K562 (cell line): ENCODE measurements at regions not wholly inside any gene's neighbourhood (a gene's known extent, or its start where the extent isn't known, plus 50 kb on each side); places are given as distances from the start of the nearest gene placed in this dataset.

Source experiments
- ATAC-seq: fragments of 200-7000 bp; cut with Tn5 transposase; 3 replicates; pipeline ENCODE4 v1.9.1; 2020; ENCODE audit warnings: moderate library complexity
- BruUV-seq: library from RNA; stranded (reverse); fragments of 400-500 nt; replicated peaks from 2 replicates; lab custom pipeline; 2021; lab: Mats Ljungman, UMichigan
- CTCF ChIA-PET: fragments of 300-600 bp; formaldehyde crosslinking; extraction: SDS; loops from one replicate; lab custom pipeline; 2021; ENCODE audit warnings: low intra/inter-chr PET ratio; lab: Yijun Ruan, JAX
- POLR2A ChIA-PET: fragments of 300-600, 350-650 bp; sonication (Branson Sonifier 250); formaldehyde crosslinking; extraction: SDS; loops from one replicate; lab custom pipeline; 2021; ENCODE audit warnings: antibody characterized with exemption, inconsistent platforms; lab: Yijun Ruan, JAX
- DNase-seq, 4 experiments: peaks; one replicate each; pipeline versions ENCODE4 v3.0.0 to v3.0.0-alpha.2; 2011 to 2018; ENCODE audit warnings: low spot score in 3 of 4, mixed read lengths in 3 of 4; ENCODE audit errors: extremely low read depth in 1 of 4
- FAIRE-seq: peaks from 2 replicates; lab custom pipeline; 2011; peaks lifted over from hg19 to GRCh38; lab: Jason Lieb, UNC
- H2AFZ ChIP-seq: 2 replicates; pipeline ENCODE4 v1.6.0; 2011; ENCODE audit warnings: low read depth, low read length, control low read depth, inconsistent platforms
- H3K27ac ChIP-seq: fragments of 200-600 bp; 3 replicates; pipeline ENCODE4 v1.8.0; 2011; ENCODE audit warnings: low read depth, mild to moderate bottlenecking, control low read depth, inconsistent platforms, low read length, moderate library complexity, mixed read lengths; ENCODE audit errors: extremely low read depth
- H3K27me3 ChIP-seq, 2 experiments: fragments of 300-600 bp in 1 of 2; 2 replicates in 1 of 2; 3 replicates in 1 of 2; pipeline versions ENCODE4 v1.6.0 to v1.8.0; 2011; ENCODE audit warnings: inconsistent platforms in 2 of 2, low read length in 2 of 2, mild to moderate bottlenecking in 1 of 2, mixed read lengths in 1 of 2, moderate library complexity in 1 of 2; ENCODE audit not compliant: control insufficient read depth in 2 of 2, insufficient read depth in 2 of 2
- H3K36me3 ChIP-seq: fragments of 300-600 bp; 3 replicates; pipeline ENCODE4 v1.8.0; 2011; ENCODE audit warnings: mild to moderate bottlenecking, low read length, inconsistent platforms; ENCODE audit not compliant: control insufficient read depth, insufficient read depth
- H3K4me1 ChIP-seq, 2 experiments: fragments of 200-600 bp in 1 of 2; replicated peaks in 1 of 2; 2 replicates in 1 of 2; 3 replicates in 1 of 2; pipeline versions ENCODE4 v1.5.1 to v1.8.0; 2011; ENCODE audit warnings: inconsistent platforms in 2 of 2, low read length in 2 of 2, mild to moderate bottlenecking in 1 of 2, mixed read lengths in 1 of 2, moderate library complexity in 1 of 2; ENCODE audit not compliant: control insufficient read depth in 2 of 2, insufficient read depth in 2 of 2
- H3K4me2 ChIP-seq: 2 replicates; pipeline ENCODE4 v1.6.1; 2011; ENCODE audit warnings: low read length, control low read depth, inconsistent platforms, mixed read lengths; ENCODE audit not compliant: insufficient read depth
- H3K4me3 ChIP-seq: fragments of 200-600 bp; sonication (generic), shearing (Covaris generic); 2 replicates; pipeline ENCODE4 v1.5.1; 2016; ENCODE audit warnings: control low read depth, inconsistent platforms
- H3K79me2 ChIP-seq: fragments of 200-600 bp; 3 replicates; pipeline ENCODE4 v1.8.0; 2011; ENCODE audit warnings: low read length, inconsistent platforms; ENCODE audit not compliant: control insufficient read depth, insufficient read depth
- H3K9ac ChIP-seq, 2 experiments: 2 replicates each; pipeline versions ENCODE4 v1.6.0 to v1.6.1; 2011; ENCODE audit warnings: low read depth in 2 of 2, low read length in 2 of 2, control low read depth in 1 of 2, inconsistent platforms in 1 of 2, mild to moderate bottlenecking in 1 of 2, mixed read lengths in 1 of 2; ENCODE audit not compliant: insufficient read depth in 1 of 2
- H3K9me1 ChIP-seq: one replicate; pipeline ENCODE4 v1.6.0; 2011; ENCODE audit warnings: inconsistent platforms, mild to moderate bottlenecking, low read length, moderate library complexity; ENCODE audit not compliant: control insufficient read depth, insufficient read depth
- H3K9me3 ChIP-seq: replicated peaks from 2 replicates; pipeline ENCODE4 v1.5.1; 2011; ENCODE audit warnings: low read depth, low read length, inconsistent platforms; ENCODE audit not compliant: control insufficient read depth, insufficient read depth
- H4K20me1 ChIP-seq: replicated peaks from 2 replicates; pipeline ENCODE4 v1.6.1; 2011; ENCODE audit warnings: low read length, inconsistent platforms, mixed read lengths; ENCODE audit not compliant: control insufficient read depth, insufficient read depth
- CBFA2T2 ChIP-seq: fragments of 450-650 bp; conservative IDR thresholded peaks from 2 replicates; pipeline ENCODE4 v1.6.1; 2017; ENCODE audit warnings: mild to moderate bottlenecking
- ELF4 ChIP-seq: fragments of 450-650 bp; formaldehyde crosslinking; IDR thresholded peaks from 2 replicates; pipeline ENCODE4 v1.4.0; 2022; ENCODE audit warnings: missing genetic modification characterization
- ETS1 ChIP-seq: conservative IDR thresholded peaks from 2 replicates; pipeline ENCODE4 v1.6.1; 2011; ENCODE audit warnings: low read depth, mild to moderate bottlenecking, low read length; ENCODE audit not compliant: control insufficient read depth
- HDAC3 ChIP-seq: fragments of 450-650 bp; IDR thresholded peaks from 2 replicates; pipeline ENCODE4 v1.6.1; 2018; ENCODE audit warnings: borderline replicate concordance, mild to moderate bottlenecking, moderate library complexity; ENCODE audit not compliant: partially characterized antibody
- HMG20A ChIP-seq: fragments of 450-650 bp; formaldehyde crosslinking; conservative IDR thresholded peaks from 2 replicates; pipeline ENCODE4 v1.4.0; 2020; ENCODE audit warnings: mild to moderate bottlenecking, mixed read lengths
- TARDBP ChIP-seq: fragments of 450-650 bp; IDR thresholded peaks from 2 replicates; pipeline ENCODE4 v1.6.1; 2016
- TFAP4 ChIP-seq: sonication (generic); formaldehyde crosslinking; IDR thresholded peaks from 2 replicates; pipeline ENCODE4 v1.8.0; 2022; ENCODE audit warnings: missing genetic modification reagents, mild to moderate bottlenecking, moderate library complexity, borderline replicate concordance
- THRA ChIP-seq: fragments of 450-650 bp; IDR thresholded peaks from 2 replicates; pipeline ENCODE4 v1.6.1; 2017; ENCODE audit warnings: mild to moderate bottlenecking, moderate library complexity
- ZBTB7A ChIP-seq: IDR thresholded peaks from 2 replicates; pipeline ENCODE4 v1.6.1; 2011; ENCODE audit warnings: low read depth, mild to moderate bottlenecking, low read length, moderate library complexity, borderline replicate concordance; ENCODE audit not compliant: control insufficient read depth
- WGBS: fragments of 100-300 bp; shearing (Covaris generic); methylation state at CpG from one replicate; pipeline ENCODE4 v1.1.6; 2016; ENCODE audit warnings: low coverage, mixed read lengths; ENCODE audit not compliant: insufficient coverage; ENCODE audit errors: missing lambda C conversion rate; 5-methylcytosine and 5-hydroxymethylcytosine counted together
- in situ Hi-C: fragments of 300-500 bp; cut with MboI; formaldehyde crosslinking; loops from 4 replicates; pipeline ENCODE4 v1.15.0; 2018; ENCODE audit warnings: inconsistent platforms, mixed read lengths
- intact Hi-C: fragments of 100-400 bp; cut with micrococcal nuclease; formaldehyde crosslinking; loops from 2 replicates; pipeline ENCODE4 v1.14.2; 2022

- DNase-seq (no peak), FAIRE-seq (no peak), ATAC-seq (no peak)
- Histone ChIP-seq H3K4me1 (no peaks in the 10 kb centered on the region), H3K9me3 (no peaks in the 10 kb centered on the region), H4K20me1 (no peaks in the 10 kb centered on the region), H3K36me3 (no peaks in the 10 kb centered on the region), H3K4me3 (no peak overlapping the region), H3K9me1 (no peaks in the 10 kb centered on the region), H3K4me2 (no peak overlapping the region), H3K9ac (no peak overlapping the region), H3K79me2 (no peaks in the 10 kb centered on the region), H2AFZ (no peak overlapping the region), H3K27me3 (peaks cover 0 to 8% of the 10 kb centered on the region in 2 experiments; a peak in 2 of 5 replicates), H3K27ac (no peak overlapping the region)
- intact Hi-C loops = no loop called here
- in situ Hi-C loops = no loop called here
- WGBS = 0% methylated on average over 6 of the region's 6 CpGs
- ChIA-PET CTCF (interaction anchor here (0.6 kb wide), 1 partner anchor 498 kb away, joined by 4 read pairs; no protein-coding TSS in a partner anchor), POLR2A (no interaction called here)
- no TSS peak for BruUV-seq
- no peak for TF ChIP-seq ELF4 (CRISPR knock-in tag)
- no peak for TF ChIP-seq ZBTB7A
- no peak for TF ChIP-seq HDAC3
- TF ChIP-seq THRA = no peak
- no peak for TF ChIP-seq TFAP4 (CRISPR knock-in tag)
- no peak for TF ChIP-seq TARDBP
- no peak for TF ChIP-seq ETS1
- no peak for TF ChIP-seq CBFA2T2
- TF ChIP-seq HMG20A = no peak
Measured at GRCh38 chr6:12348530-12349511, 58.7 kb downstream of the EDN1 start.
